ENCODE measurements at regions not wholly inside any gene's neighbourhood (a gene's known extent, or its start where the extent isn't known, plus 50 kb on each side); places are given as distances from the start of the nearest gene placed in this dataset.
"Not testable (repeated sequence)": the region's sequence is repeated elsewhere in the genome, so short reads cannot be mapped to it uniquely, and the experiment has no call there.

GRCh38 chr3:152593242-152593641 lies 241.7 kb upstream of the P2RY1 start:
- Histone ChIP-seq H3K4me1 (ENCODE audit: insufficient read depth, low read length) (peaks cover 9% of the 10 kb centered on the region), H3K9ac (ENCODE audit: low read depth, low read length) (no peak overlapping the region), H3K36me3 (ENCODE audit: insufficient read depth, low read length) (no peaks in the 10 kb centered on the region), H3K9me3 (ENCODE audit: control insufficient read depth, insufficient read depth, low read length) (no peaks in the 10 kb centered on the region)

GRCh38 chr3:152595975-152596821 lies 238.7 kb upstream of the P2RY1 start:
- Histone ChIP-seq H3K9me3 (ENCODE audit: control insufficient read depth, insufficient read depth, low read length) (no peaks in the 10 kb centered on the region), H3K9ac (ENCODE audit: low read depth, low read length) (no peak overlapping the region), H3K4me1 (ENCODE audit: insufficient read depth, low read length) (peaks cover 9% of the 10 kb centered on the region), H3K36me3 (ENCODE audit: insufficient read depth, low read length) (no peaks in the 10 kb centered on the region)

- H3K9ac ChIP-seq (ENCODE audit: low read depth, low read length); H3K36me3 ChIP-seq (ENCODE audit: insufficient read depth, low read length); H3K4me1 ChIP-seq (ENCODE audit: insufficient read depth, low read length); H3K9me3 ChIP-seq (ENCODE audit: control insufficient read depth, insufficient read depth, low read length): not testable (repeated sequence)
These were observed 238.1 kb upstream of the P2RY1 start for GRCh38 chr3:152596832-152597231.

GRCh38 chr3:152606146-152606545 lies 228.8 kb upstream of the P2RY1 start:
- Histone ChIP-seq H3K9me3 (ENCODE audit: control insufficient read depth, insufficient read depth, low read length) (peaks cover 7% of the 10 kb centered on the region; the same call in 1 of the 2 replicates), H3K9ac (ENCODE audit: low read depth, low read length) (no peak overlapping the region), H3K4me1 (ENCODE audit: insufficient read depth, low read length) (peaks cover 25% of the 10 kb centered on the region), H3K36me3 (ENCODE audit: insufficient read depth, low read length) (no peaks in the 10 kb centered on the region)

GRCh38 chr3:152607179-152607578 lies 227.8 kb upstream of the P2RY1 start:
- H3K36me3 ChIP-seq (ENCODE audit: insufficient read depth, low read length), result no peaks in the 10 kb centered on the region
- peaks cover 25% of the 10 kb centered on the region for H3K4me1 ChIP-seq (ENCODE audit: insufficient read depth, low read length)
- no peak overlapping the region for H3K9ac ChIP-seq (ENCODE audit: low read depth, low read length)
- H3K9me3 ChIP-seq (ENCODE audit: control insufficient read depth, insufficient read depth, low read length), result peaks cover 7% of the 10 kb centered on the region; the same call in 1 of the 2 replicates

- H3K9ac ChIP-seq (ENCODE audit: low read depth, low read length), result no peak overlapping the region
- H3K4me1 ChIP-seq (ENCODE audit: insufficient read depth, low read length), result peaks cover 25% of the 10 kb centered on the region
- H3K36me3 ChIP-seq (ENCODE audit: insufficient read depth, low read length), result no peaks in the 10 kb centered on the region
- peaks cover 6% of the 10 kb centered on the region; the same call in 1 of the 2 replicates for H3K9me3 ChIP-seq (ENCODE audit: control insufficient read depth, insufficient read depth, low read length)
These were observed 226.0 kb upstream of the P2RY1 start for GRCh38 chr3:152608696-152609594.

GRCh38 chr3:152609891-152610290 lies 225.0 kb upstream of the P2RY1 start:
- Histone ChIP-seq H3K9ac (ENCODE audit: low read depth, low read length) (no peak overlapping the region), H3K9me3 (ENCODE audit: control insufficient read depth, insufficient read depth, low read length) (no peaks in the 10 kb centered on the region), H3K4me1 (ENCODE audit: insufficient read depth, low read length) (peaks cover 25% of the 10 kb centered on the region), H3K36me3 (ENCODE audit: insufficient read depth, low read length) (no peaks in the 10 kb centered on the region)

GRCh38 chr3:152610622-152611021 lies 224.3 kb upstream of the P2RY1 start:
- H3K4me1 ChIP-seq (ENCODE audit: insufficient read depth, low read length), result peaks cover 25% of the 10 kb centered on the region
- no peaks in the 10 kb centered on the region for H3K36me3 ChIP-seq (ENCODE audit: insufficient read depth, low read length)
- no peak overlapping the region for H3K9ac ChIP-seq (ENCODE audit: low read depth, low read length)
- no peaks in the 10 kb centered on the region for H3K9me3 ChIP-seq (ENCODE audit: control insufficient read depth, insufficient read depth, low read length)

GRCh38 chr3:152611905-152612304 lies 223.0 kb upstream of the P2RY1 start:
- H3K9ac ChIP-seq (ENCODE audit: low read depth, low read length), result no peak overlapping the region
- no peaks in the 10 kb centered on the region for H3K36me3 ChIP-seq (ENCODE audit: insufficient read depth, low read length)
- H3K9me3 ChIP-seq (ENCODE audit: control insufficient read depth, insufficient read depth, low read length), result no peaks in the 10 kb centered on the region
- H3K4me1 ChIP-seq (ENCODE audit: insufficient read depth, low read length), result peaks cover 25% of the 10 kb centered on the region

- H3K9me3 ChIP-seq (ENCODE audit: control insufficient read depth, insufficient read depth, low read length), result no peaks in the 10 kb centered on the region
- no peak overlapping the region for H3K9ac ChIP-seq (ENCODE audit: low read depth, low read length)
- peaks cover 19% of the 10 kb centered on the region for H3K4me1 ChIP-seq (ENCODE audit: insufficient read depth, low read length)
- no peaks in the 10 kb centered on the region for H3K36me3 ChIP-seq (ENCODE audit: insufficient read depth, low read length)
These were observed 221.1 kb upstream of the P2RY1 start for GRCh38 chr3:152613851-152614250.

GRCh38 chr3:152615681-152616080 lies 219.2 kb upstream of the P2RY1 start:
- no peak overlapping the region for H3K9ac ChIP-seq (ENCODE audit: low read depth, low read length)
- H3K9me3 ChIP-seq (ENCODE audit: control insufficient read depth, insufficient read depth, low read length), result no peaks in the 10 kb centered on the region; the same call in 1 of the 2 replicates
- peaks cover 4% of the 10 kb centered on the region; the same call in 1 of the 2 replicates for H3K4me1 ChIP-seq (ENCODE audit: insufficient read depth, low read length)
- H3K36me3 ChIP-seq (ENCODE audit: insufficient read depth, low read length), result no peaks in the 10 kb centered on the region

GRCh38 chr3:152617609-152618008 lies 217.3 kb upstream of the P2RY1 start:
- Histone ChIP-seq H3K36me3 (ENCODE audit: insufficient read depth, low read length) (no peaks in the 10 kb centered on the region), H3K9ac (ENCODE audit: low read depth, low read length) (no peak overlapping the region), H3K9me3 (ENCODE audit: control insufficient read depth, insufficient read depth, low read length) (no peaks in the 10 kb centered on the region; the same call in 1 of the 2 replicates), H3K4me1 (ENCODE audit: insufficient read depth, low read length) (no peaks in the 10 kb centered on the region)

- Histone ChIP-seq H3K9me3 (ENCODE audit: control insufficient read depth, insufficient read depth, low read length) (no peaks in the 10 kb centered on the region; the same call in 1 of the 2 replicates), H3K36me3 (ENCODE audit: insufficient read depth, low read length) (no peaks in the 10 kb centered on the region)
These were observed 216.4 kb upstream of the P2RY1 start for GRCh38 chr3:152618529-152618928.

GRCh38 chr3:152619691-152620090 lies 215.2 kb upstream of the P2RY1 start:
- Histone ChIP-seq H3K9me3 (ENCODE audit: control insufficient read depth, insufficient read depth, low read length) (no peaks in the 10 kb centered on the region; the same call in 1 of the 2 replicates), H3K9ac (ENCODE audit: low read depth, low read length) (no peak overlapping the region), H3K4me1 (ENCODE audit: insufficient read depth, low read length) (no peaks in the 10 kb centered on the region), H3K36me3 (ENCODE audit: insufficient read depth, low read length) (no peaks in the 10 kb centered on the region)

More at GRCh38 chr3:152618529-152618928, 216.4 kb upstream of the P2RY1 start:
- Histone ChIP-seq H3K9ac (ENCODE audit: low read depth, low read length) (no peak overlapping the region), H3K4me1 (ENCODE audit: insufficient read depth, low read length) (no peaks in the 10 kb centered on the region)

All from ES-I3 (cell line).